ENCODE measurements at regions not wholly inside any gene's neighbourhood (a gene's known extent, or its start where the extent isn't known, plus 50 kb on each side); places are given as distances from the start of the nearest gene placed in this dataset.

- peak in 1 of 2 experiments; percentile 4 for DNase-seq (ENCODE audit: low read depth in 2 of 2)
Observed at GRCh38 chr2:16507655-16508489, 157.8 kb downstream of the CYRIA start.

GRCh38 chr2:16506366-16506765 lies 159.3 kb downstream of the CYRIA start:
- no peak for DNase-seq (ENCODE audit: low read depth in 2 of 2)

DNA sequence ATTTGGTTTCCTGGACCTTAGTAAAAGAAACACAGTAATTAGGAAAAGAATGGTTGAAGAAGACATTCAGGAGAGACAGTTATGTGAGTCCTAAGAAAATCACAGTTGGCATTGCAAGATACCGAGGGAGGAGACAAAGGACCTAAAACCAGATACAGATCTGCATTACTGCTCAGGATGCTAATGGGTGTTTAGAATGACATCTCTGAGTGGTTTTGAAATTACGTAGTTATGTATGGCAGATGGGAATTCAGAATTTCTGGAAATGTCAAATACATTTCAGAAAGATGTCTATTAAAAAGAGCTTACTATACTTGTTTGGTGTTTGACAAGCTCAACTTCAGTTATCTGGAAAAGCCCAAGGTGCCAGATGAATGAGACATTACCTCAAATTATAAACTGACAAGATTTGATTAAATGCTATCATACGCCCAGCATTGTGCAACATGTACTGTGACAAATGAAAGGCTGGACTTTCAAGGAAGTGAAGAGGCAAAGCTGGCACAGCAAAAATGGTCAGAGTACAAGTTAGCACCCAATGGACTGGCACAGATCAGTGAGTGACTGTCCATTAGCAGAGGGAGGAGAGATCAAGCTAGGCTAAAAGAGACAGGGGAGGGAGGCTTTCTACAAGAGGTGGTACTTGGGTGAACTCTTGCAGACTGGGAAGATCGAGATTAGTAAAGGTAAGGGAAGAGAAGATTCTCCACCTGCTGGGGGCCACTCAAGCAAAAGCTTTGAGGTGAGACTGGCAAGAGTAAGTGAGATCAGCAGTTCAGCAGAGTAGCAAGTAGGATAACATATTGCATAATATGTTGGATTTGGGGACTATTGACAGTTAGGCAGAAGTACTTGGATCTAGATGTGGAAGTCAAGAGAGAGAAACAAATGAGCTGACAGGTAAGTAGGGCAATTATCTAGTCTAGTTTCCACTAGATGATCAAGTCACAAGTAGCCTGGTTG lies 168.9 kb downstream of the CYRIA start:
- no peak for DNase-seq (ENCODE audit: low read depth in 2 of 2)

GRCh38 chr2:16495509-16496208 lies 170.0 kb downstream of the CYRIA start:
- no peak for DNase-seq (ENCODE audit: low read depth in 2 of 2)

GRCh38 chr2:16494836-16495508 lies 170.7 kb downstream of the CYRIA start:
- no peak for DNase-seq (ENCODE audit: low read depth in 2 of 2)

- DNase-seq (ENCODE audit: low read depth in 2 of 2), result no peak
Observed at GRCh38 chr2:16493788-16494187, 171.8 kb downstream of the CYRIA start.

DNA sequence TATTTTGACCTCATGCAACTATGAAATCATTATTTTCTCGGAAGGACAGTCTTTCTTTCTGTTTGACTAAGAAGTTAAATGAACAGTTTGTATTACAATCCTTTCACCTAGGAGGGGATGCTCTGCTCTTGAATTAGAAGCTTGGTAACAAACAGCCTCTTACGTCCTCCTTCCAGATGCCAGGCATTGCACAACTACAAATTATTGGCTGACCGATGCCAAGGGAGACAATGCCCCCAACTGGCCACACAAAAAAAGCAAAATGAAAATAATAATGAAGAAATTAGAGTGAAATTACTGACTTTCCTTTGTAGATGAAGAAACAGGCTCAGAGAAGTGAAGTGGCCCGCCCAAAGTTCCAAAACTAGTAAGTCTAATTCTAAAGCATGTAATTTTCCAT lies 177.9 kb downstream of the CYRIA start:
- DNase-seq (ENCODE audit: low read depth in 2 of 2), result no peak

DNA sequence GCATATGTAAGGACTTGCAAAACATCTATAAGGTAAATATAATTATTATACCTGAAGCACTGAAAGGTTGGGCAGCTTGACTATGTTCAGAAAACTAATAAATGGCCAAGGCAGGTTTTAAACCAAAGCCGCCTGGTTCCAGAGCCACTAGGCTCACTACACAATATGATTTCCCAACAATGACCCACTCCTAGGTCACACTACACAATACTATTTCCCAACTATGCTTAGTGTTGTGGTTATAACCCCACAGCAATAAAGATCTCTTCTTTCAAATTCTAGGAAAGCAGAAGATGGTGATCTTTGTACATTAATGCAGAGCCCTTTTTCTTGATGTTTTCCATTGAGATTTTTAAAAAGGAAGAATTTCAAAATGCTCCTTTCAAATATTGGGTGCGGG lies 180.4 kb downstream of the CYRIA start:
- no peak for DNase-seq (ENCODE audit: low read depth in 2 of 2)

DNA sequence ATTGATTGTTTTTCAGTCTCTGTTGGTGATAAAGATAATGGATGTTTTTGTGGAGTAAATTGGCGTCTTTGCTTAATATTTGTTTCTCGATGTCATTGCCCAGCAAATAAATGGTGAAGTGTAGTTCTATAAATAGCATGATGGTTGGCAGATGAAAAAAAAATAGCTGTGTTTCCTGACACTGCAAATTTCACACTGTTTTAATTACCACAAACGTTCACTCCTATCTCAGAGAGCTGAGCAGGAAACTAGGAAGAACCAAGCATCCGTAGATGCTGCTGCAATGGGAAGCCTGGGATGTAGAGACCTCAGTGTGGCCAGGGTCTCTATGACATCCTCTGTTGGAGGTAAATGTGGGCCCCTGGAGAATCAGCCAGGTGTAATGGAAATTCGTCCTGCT lies 183.2 kb downstream of the CYRIA start:
- DNase-seq (ENCODE audit: low read depth in 2 of 2), result no peak

DNA sequence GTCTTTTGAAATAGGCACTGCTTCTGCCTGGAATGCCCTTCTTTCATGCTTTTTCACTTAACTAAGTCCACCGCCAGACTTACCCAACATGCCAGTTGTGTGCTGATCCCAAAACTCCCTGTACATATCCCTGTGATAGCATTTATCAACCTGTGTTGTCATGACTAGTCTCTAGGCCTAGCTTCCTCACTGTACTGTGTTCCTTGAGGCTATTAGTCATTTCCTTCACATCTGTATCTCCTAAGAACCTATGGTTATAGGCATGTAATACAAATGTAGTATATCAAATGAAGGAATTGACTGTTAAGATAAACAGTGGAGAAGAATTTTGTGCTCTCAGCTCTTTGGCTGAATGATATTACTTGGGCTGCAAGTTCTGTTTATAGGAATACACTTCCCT lies 184.3 kb downstream of the CYRIA start:
- no peak for DNase-seq (ENCODE audit: low read depth in 2 of 2)

DNA sequence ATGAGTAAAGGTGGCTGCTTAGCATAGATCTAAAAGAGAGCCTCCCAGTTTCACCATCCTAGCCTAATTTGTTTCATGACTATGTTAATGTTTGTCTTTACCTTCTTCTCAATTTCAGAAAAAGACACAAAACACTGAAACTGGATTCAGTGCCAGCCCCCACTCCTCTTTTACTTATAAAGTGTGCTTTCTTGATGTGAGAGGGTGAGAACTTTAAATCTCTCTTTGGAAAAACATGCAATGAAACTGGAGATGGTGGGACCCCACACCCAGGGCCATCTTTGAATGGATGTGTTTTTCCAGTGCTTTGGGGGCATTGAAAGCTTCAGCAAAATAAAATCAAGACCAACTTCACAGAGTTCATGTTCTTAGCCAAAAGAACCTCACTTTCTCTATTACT lies 185.9 kb downstream of the CYRIA start:
- no peak for DNase-seq (ENCODE audit: low read depth in 2 of 2)

DNA sequence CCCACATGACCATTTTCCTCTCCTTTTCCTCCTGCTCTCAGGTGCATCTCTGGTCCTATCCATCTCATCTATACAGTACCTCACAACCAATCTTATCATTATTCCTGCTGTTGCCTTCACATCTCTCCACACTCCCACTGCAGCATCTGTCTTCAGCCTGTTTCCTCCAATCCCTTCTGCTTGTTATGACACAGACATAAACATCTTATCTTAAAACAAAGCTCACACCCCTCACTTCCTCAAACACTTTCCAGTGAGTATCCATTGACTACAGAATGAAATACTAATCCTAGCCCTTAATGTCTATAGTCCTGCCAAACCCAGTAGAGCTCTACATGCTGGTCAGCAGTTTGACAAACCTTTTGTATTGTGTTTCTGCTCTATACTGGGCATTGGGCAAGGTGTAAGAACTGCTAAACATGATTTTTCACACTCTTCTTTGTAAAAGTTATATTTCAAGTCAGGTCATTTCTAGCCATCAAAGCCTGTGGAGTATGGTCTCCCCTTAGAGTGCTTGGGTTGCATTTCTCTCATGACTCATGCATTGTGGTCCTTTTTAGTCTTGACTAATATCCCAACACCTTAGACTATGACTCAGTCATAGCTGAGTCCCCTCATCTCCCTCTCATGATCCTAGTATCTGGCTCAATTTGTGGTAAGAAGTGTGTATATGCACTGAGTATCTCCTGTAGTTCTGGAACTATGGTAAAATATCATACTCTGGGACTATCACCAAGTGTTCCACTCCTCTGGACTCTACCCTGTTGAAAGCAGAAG lies 187.0 kb downstream of the CYRIA start:
- no peak for DNase-seq (ENCODE audit: low read depth in 2 of 2)

GRCh38 chr2:16477648-16478047 lies 188.0 kb downstream of the CYRIA start:
- no peak for DNase-seq (ENCODE audit: low read depth in 2 of 2)

- no peak for DNase-seq (ENCODE audit: low read depth in 2 of 2)
Observed at GRCh38 chr2:16476866-16477265, 188.8 kb downstream of the CYRIA start.

GRCh38 chr2:16475986-16476567 lies 189.6 kb downstream of the CYRIA start:
- no peak for DNase-seq (ENCODE audit: low read depth in 2 of 2)

DNA sequence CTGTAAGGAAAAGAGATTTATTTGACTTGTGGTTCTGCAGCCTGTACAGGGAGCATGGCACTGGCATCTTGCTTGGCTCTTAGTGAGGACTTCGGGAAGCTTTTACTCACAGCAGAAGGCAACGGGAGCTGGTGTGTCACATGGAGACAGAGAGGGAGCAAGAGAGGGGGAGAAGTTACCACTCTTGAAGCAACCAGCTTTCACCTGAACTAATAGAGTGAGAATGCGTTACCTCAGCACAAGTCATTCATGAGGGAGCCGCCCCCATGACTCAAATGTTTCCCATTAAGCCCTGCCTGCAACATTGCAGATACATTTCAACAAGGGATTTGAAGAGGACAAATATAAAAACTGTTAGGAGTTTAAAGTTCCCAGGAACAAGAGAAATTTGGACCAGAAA lies 190.0 kb downstream of the CYRIA start:
- no peak for DNase-seq (ENCODE audit: low read depth in 2 of 2)

- no peak for DNase-seq (ENCODE audit: low read depth in 2 of 2)
Observed at GRCh38 chr2:16473575-16473974, 192.1 kb downstream of the CYRIA start.

- no peak for DNase-seq (ENCODE audit: low read depth in 2 of 2)
Observed at GRCh38 chr2:16470936-16471490, 194.6 kb downstream of the CYRIA start.

GRCh38 chr2:16466821-16467151 lies 198.8 kb downstream of the CYRIA start:
- no peak for DNase-seq (ENCODE audit: low read depth in 2 of 2)

- no peak for DNase-seq (ENCODE audit: low read depth in 2 of 2)
Observed at GRCh38 chr2:16466133-16466820, 199.4 kb downstream of the CYRIA start.

Measured in stimulated activated CD4-positive, alpha-beta T cell treated with anti-CD3 and anti-CD28 coated beads, Interleukin-12 subunit alpha, Interleukin-12 subunit beta, amount 100 ng/mL, for 24 hours (primary cell).